Lower leg skin (tissue), 3 donors: ENCODE measurements at regions not wholly inside any gene's neighbourhood (a gene's known extent, or its start where the extent isn't known, plus 50 kb on each side); places are given as distances from the start of the nearest gene placed in this dataset.

Experiments used
- POLR2A ChIP-seq, 2 donors: fragments of 450-650 bp; IDR thresholded peaks; one replicate each; pipeline ENCODE4 v1.6.1; 2016 to 2017; ENCODE audit warnings: antibody characterized with exemption in 2 of 2, mild to moderate bottlenecking in 1 of 2, moderate library complexity in 1 of 2
- TF ChIP-seq, protein P1 (sequence below), 3 donors: fragments of 450-650 bp; IDR thresholded peaks; one replicate each; pipeline ENCODE4 v1.5.1; 2016; ENCODE audit warnings: antibody characterized with exemption in 3 of 3, mild to moderate bottlenecking in 3 of 3, moderate library complexity in 2 of 3

DNA sequence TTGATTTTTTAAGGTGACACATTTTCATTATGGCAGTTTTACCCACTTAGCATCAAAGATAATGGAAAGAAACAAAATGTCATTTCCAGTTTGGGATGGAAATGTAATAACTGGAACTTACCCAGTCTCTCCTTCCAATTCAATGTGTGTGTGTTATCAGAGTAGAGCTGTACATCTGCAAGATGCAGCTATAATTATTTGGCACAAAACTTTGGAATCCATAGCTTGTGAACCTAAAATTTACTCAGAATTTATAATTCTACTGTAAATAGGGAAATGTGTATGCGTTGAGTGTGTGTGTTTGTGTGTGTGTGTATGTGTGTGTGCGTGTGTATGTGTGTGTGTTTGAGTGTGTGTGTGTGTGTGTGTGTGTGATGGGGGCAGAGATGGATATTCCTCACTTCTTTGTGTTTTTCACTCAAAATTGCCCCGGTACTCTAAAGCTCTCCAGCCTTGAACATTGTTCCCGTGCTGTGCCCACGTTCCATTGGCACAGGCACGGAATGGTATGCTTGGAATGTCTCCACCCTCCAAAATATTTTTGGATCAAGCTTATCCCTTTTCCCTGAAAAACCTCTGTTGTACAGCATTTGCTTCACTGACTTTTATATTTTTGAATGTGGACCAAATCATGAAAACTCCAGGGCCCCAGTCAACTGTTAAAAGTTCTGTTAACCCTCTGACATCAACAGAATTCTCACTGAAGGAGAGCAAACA lies 150.2 kb upstream of the BMP4 start:
- TF ChIP-seq, protein P1, sequence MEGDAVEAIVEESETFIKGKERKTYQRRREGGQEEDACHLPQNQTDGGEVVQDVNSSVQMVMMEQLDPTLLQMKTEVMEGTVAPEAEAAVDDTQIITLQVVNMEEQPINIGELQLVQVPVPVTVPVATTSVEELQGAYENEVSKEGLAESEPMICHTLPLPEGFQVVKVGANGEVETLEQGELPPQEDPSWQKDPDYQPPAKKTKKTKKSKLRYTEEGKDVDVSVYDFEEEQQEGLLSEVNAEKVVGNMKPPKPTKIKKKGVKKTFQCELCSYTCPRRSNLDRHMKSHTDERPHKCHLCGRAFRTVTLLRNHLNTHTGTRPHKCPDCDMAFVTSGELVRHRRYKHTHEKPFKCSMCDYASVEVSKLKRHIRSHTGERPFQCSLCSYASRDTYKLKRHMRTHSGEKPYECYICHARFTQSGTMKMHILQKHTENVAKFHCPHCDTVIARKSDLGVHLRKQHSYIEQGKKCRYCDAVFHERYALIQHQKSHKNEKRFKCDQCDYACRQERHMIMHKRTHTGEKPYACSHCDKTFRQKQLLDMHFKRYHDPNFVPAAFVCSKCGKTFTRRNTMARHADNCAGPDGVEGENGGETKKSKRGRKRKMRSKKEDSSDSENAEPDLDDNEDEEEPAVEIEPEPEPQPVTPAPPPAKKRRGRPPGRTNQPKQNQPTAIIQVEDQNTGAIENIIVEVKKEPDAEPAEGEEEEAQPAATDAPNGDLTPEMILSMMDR (IDR thresholded peaks at IDR 0.05): no peak
- TF ChIP-seq POLR2A (IDR thresholded peaks at IDR 0.05): no peak
